ENCODE measurements at regions not wholly inside any gene's neighbourhood (a gene's known extent, or its start where the extent isn't known, plus 50 kb on each side); places are given as distances from the start of the nearest gene placed in this dataset.
"Not testable (repeated sequence)": the region's sequence is repeated elsewhere in the genome, so short reads cannot be mapped to it uniquely, and the experiment has no call there.

DNA sequence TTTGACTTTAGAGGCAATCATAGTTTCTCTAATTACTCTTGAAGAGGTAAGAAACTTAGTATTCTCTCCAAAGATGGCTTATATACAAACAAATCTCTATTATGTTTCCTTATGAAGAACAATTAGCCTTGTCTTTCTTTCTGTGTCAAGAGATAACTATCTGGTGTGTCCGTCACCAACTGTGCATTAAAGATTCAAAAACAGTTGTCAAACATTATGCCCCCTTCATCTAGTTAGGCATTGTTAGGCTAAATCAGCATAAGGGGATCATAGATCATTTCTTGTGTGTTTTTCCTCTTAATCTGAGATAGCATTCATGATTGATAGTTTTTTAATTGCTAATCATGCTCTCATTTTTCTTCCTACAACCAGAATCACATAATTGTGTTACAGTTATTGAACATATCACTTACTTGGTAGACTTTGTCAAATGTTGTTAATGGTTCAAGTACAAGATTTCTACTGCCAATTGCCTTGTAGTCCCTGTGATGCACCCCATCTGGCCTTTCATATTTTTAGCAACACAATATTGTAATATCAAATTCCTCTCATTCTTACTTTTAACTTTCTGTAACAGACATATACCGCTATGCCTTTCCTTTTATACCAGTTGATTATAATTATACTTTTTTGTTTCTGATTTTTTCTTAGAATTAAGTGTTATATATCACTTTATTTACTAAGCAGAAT lies 612.7 kb downstream of the SLITRK6 start:
- H3K27me3 Mint-ChIP-seq, result no peaks in the 10 kb centered on the region
- H3K27ac Mint-ChIP-seq, result no peak overlapping the region
- no peaks in the 10 kb centered on the region for H3K4me1 Mint-ChIP-seq
- peaks cover 10% of the 10 kb centered on the region for H3K9me3 Mint-ChIP-seq
- DNase-seq, result no peak
- no peak for ATAC-seq
- H3K36me3 Mint-ChIP-seq (ENCODE audit: low read depth), result no peaks in the 10 kb centered on the region
- no peak overlapping the region for H3K4me3 Mint-ChIP-seq

DNA sequence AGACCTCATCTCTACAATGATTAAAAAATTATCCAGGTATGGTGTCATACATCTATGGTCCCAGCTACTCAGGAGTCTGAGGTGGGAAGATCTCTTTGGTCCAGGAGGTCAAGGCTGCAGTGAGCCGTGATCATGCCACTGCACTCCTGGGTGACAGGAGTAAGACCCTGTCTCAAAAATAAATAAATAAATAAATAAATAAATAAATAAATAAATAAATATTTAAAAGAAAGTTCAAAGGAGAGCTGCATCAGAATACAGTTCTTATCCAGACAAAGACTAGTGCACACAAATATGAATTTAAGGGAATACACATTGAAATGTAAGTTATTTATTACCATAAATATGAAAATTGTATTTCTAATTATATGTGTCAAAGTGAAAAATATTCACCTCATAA lies 624.9 kb downstream of the SLITRK6 start:
- no peaks in the 10 kb centered on the region for H3K27me3 Mint-ChIP-seq
- no peaks in the 10 kb centered on the region for H3K4me1 Mint-ChIP-seq
- H3K27ac Mint-ChIP-seq, result no peak overlapping the region
- ATAC-seq (no peak), DNase-seq (no peak)
- H3K36me3 Mint-ChIP-seq (ENCODE audit: low read depth), result no peaks in the 10 kb centered on the region
- no peak overlapping the region for H3K4me3 Mint-ChIP-seq
- H3K9me3 Mint-ChIP-seq, result peaks cover 21% of the 10 kb centered on the region

- DNase-seq (no peak), ATAC-seq (no peak)
- Mint-ChIP-seq H3K27ac (no peak overlapping the region), H3K4me1 (no peaks in the 10 kb centered on the region), H3K9me3 (peaks cover 8% of the 10 kb centered on the region), H3K4me3 (no peak overlapping the region), H3K36me3 (ENCODE audit: low read depth) (no peaks in the 10 kb centered on the region), H3K27me3 (no peaks in the 10 kb centered on the region)
Observed at GRCh38 chr13:85170372-85170771, 628.8 kb downstream of the SLITRK6 start.

DNA sequence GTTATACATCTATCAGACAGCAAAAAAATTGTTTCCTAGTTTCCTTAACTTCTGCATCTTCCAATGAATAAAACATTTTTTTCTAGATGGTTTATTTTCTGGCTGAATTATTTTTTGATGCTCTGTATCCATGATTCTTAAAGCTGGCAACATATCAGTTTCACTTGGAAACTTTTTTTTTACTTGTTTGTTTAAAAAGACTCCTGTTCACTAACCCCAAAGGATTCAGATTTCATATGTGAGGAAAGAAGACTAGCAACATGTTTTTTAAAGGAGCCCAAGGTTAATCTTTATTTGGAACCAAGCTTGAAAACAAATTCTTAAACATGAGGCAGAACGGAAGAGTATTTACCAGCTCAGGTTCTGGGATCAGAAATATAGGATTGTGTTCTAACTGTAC lies 632.3 kb downstream of the SLITRK6 start:
- H3K9me3 Mint-ChIP-seq, result peaks cover 14% of the 10 kb centered on the region
- H3K4me1 Mint-ChIP-seq, result no peaks in the 10 kb centered on the region
- ATAC-seq, result no peak
- no peak for DNase-seq
- H3K27me3 Mint-ChIP-seq, result no peaks in the 10 kb centered on the region
- H3K36me3 Mint-ChIP-seq (ENCODE audit: low read depth), result no peaks in the 10 kb centered on the region
- H3K4me3 Mint-ChIP-seq, result no peak overlapping the region
- no peak overlapping the region for H3K27ac Mint-ChIP-seq

- DNase-seq, result no peak
- Mint-ChIP-seq H3K36me3 (ENCODE audit: low read depth) (no peaks in the 10 kb centered on the region), H3K9me3 (peaks cover 14% of the 10 kb centered on the region), H3K27me3 (no peaks in the 10 kb centered on the region), H3K27ac (no peak overlapping the region), H3K4me1 (no peaks in the 10 kb centered on the region), H3K4me3 (no peak overlapping the region)
- ATAC-seq, result no peak
Observed at GRCh38 chr13:85163063-85163462, 636.2 kb downstream of the SLITRK6 start.

DNA sequence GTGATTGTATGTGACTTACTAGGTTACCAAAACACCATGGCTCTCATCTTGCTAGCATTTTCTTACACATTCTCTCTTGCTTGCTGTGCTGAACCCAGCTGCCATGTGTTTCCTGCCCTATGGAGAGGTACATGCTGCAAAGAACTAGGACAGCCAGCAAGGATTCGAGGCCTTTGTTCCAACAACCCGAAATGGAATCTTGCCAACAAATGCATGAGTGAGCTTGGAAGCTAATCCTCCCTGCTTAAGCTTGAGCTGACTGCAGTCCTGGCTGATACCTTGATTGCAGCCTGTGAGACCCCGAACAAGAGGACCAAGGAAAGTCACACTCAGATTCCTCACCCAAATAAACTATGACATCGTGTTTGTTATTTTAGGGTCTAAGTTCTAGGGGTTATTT lies 651.2 kb downstream of the SLITRK6 start:
- H3K27me3 Mint-ChIP-seq, result no peaks in the 10 kb centered on the region
- H3K36me3 Mint-ChIP-seq (ENCODE audit: low read depth), result no peaks in the 10 kb centered on the region
- peaks cover 2% of the 10 kb centered on the region for H3K9me3 Mint-ChIP-seq
- H3K4me1 Mint-ChIP-seq, result no peaks in the 10 kb centered on the region
- no peak for ATAC-seq
- no peak overlapping the region for H3K4me3 Mint-ChIP-seq
- no peak overlapping the region for H3K27ac Mint-ChIP-seq
- no peak for DNase-seq

DNA sequence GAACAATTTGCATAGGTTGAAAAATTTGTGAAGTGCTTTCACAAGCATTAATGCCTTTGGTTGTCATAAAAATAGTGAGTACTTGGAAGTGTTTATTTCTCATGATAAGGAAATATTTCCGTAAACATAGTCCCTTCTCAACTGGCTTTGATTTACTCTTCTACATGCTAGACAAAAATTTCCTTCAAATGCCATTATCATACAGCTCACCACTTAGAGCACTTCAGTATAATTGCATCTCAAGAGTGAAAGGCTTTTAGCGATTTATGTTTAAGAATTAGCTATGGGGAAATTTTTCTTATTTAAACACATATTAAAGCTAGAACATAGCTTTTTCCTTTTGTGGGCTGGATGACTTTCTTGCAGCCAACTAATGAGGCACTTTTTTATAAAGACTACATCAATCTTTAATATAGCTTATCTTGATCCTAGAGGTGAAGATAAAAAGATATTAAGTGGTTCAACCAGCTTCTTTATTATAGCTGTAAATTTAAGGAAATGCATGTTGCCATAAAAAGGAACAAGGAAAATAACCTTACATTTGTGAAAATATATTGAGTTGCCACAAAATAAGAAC lies 656.8 kb downstream of the SLITRK6 start:
- no peak for DNase-seq
- no peak for ATAC-seq
- Mint-ChIP-seq H3K4me3 (no peak overlapping the region), H3K36me3 (ENCODE audit: low read depth) (no peaks in the 10 kb centered on the region), H3K9me3 (no peaks in the 10 kb centered on the region), H3K27me3 (no peaks in the 10 kb centered on the region), H3K4me1 (no peaks in the 10 kb centered on the region), H3K27ac (no peak overlapping the region)

- Mint-ChIP-seq H3K27ac (no peak overlapping the region), H3K4me1 (no peaks in the 10 kb centered on the region)
Observed at GRCh38 chr13:85141401-85141800, 657.8 kb downstream of the SLITRK6 start.

GRCh38 chr13:85140192-85140591 lies 659.0 kb downstream of the SLITRK6 start:
- Mint-ChIP-seq H3K27ac (no peak overlapping the region), H3K36me3 (ENCODE audit: low read depth) (no peaks in the 10 kb centered on the region)

More at GRCh38 chr13:85141401-85141800, 657.8 kb downstream of the SLITRK6 start:
- H3K27me3 Mint-ChIP-seq, result no peaks in the 10 kb centered on the region
- ATAC-seq, result no peak
- H3K4me3 Mint-ChIP-seq, result no peak overlapping the region
- H3K36me3 Mint-ChIP-seq (ENCODE audit: low read depth), result no peaks in the 10 kb centered on the region
- H3K9me3 Mint-ChIP-seq, result no peaks in the 10 kb centered on the region
- DNase-seq, result no peak

GRCh38 chr13:85137516-85137915 lies 661.7 kb downstream of the SLITRK6 start:
- Mint-ChIP-seq H3K9me3 (peaks cover 2% of the 10 kb centered on the region), H3K4me1 (no peaks in the 10 kb centered on the region), H3K27ac (no peak overlapping the region), H3K36me3 (ENCODE audit: low read depth) (no peaks in the 10 kb centered on the region), H3K4me3 (no peak overlapping the region), H3K27me3 (no peaks in the 10 kb centered on the region)
- ATAC-seq, result no peak
- no peak for DNase-seq

More at GRCh38 chr13:85140192-85140591, 659.0 kb downstream of the SLITRK6 start:
- DNase-seq (no peak), ATAC-seq (no peak)
- Mint-ChIP-seq H3K9me3 (no peaks in the 10 kb centered on the region), H3K4me3 (no peak overlapping the region), H3K27me3 (no peaks in the 10 kb centered on the region), H3K4me1 (no peaks in the 10 kb centered on the region)

GRCh38 chr13:85132986-85133385 lies 666.2 kb downstream of the SLITRK6 start:
- Mint-ChIP-seq H3K4me1 (no peaks in the 10 kb centered on the region), H3K27me3 (no peaks in the 10 kb centered on the region), H3K36me3 (ENCODE audit: low read depth) (no peaks in the 10 kb centered on the region), H3K9me3 (peaks cover 12% of the 10 kb centered on the region), H3K27ac (no peak overlapping the region), H3K4me3 (no peak overlapping the region)
- DNase-seq, result no peak
- ATAC-seq, result no peak

DNA sequence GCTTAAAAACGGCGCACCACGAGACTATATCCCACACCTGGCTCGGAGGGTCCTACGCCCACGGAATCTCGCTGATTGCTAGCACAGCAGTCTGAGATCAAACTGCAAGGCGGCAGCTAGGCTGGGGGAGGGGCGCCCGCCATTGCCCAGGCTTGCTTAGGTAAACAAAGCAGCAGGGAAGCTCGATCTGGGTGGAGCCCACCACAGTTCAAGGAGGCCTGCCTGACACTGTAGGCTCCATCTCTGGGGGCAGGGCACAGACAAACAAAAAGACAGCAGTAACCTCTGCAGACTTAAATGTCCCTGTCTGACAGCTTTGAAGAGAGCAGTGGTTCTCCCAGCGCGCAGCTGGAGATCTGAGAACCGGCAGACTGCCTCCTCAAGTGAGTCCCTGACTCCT lies 675.7 kb downstream of the SLITRK6 start:
- H3K27ac Mint-ChIP-seq; H3K9me3 Mint-ChIP-seq; DNase-seq; ATAC-seq; H3K4me3 Mint-ChIP-seq; H3K36me3 Mint-ChIP-seq (ENCODE audit: low read depth); H3K4me1 Mint-ChIP-seq; H3K27me3 Mint-ChIP-seq: not testable (repeated sequence)

DNA sequence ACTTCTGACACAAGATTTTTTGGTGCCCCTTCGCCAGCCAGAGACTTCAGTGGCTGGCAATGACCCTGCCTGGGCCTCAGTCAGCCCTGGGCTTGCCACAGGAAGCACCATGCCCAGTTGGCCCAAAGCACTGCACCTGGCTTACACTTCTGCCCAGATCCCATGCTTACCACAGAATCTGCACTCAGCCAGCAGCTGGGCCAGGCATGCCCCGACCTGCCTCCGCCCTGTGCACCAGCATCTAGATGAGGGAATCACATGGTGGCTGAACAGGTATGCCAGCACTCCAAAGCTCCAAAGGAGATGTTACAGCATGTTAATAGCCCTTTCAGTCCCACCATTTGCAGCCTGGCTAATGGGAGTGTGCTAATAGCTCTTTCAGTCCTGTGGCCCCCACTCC lies 690.9 kb downstream of the SLITRK6 start:
- no peak overlapping the region for H3K27ac Mint-ChIP-seq
- no peaks in the 10 kb centered on the region for H3K36me3 Mint-ChIP-seq (ENCODE audit: low read depth)
- peaks cover 6% of the 10 kb centered on the region for H3K9me3 Mint-ChIP-seq
- H3K4me3 Mint-ChIP-seq, result no peak overlapping the region
- no peak for ATAC-seq
- H3K27me3 Mint-ChIP-seq, result no peaks in the 10 kb centered on the region
- no peaks in the 10 kb centered on the region for H3K4me1 Mint-ChIP-seq
- no peak for DNase-seq

GRCh38 chr13:85099245-85099644 lies 700.0 kb downstream of the SLITRK6 start:
- no peak for DNase-seq

DNA sequence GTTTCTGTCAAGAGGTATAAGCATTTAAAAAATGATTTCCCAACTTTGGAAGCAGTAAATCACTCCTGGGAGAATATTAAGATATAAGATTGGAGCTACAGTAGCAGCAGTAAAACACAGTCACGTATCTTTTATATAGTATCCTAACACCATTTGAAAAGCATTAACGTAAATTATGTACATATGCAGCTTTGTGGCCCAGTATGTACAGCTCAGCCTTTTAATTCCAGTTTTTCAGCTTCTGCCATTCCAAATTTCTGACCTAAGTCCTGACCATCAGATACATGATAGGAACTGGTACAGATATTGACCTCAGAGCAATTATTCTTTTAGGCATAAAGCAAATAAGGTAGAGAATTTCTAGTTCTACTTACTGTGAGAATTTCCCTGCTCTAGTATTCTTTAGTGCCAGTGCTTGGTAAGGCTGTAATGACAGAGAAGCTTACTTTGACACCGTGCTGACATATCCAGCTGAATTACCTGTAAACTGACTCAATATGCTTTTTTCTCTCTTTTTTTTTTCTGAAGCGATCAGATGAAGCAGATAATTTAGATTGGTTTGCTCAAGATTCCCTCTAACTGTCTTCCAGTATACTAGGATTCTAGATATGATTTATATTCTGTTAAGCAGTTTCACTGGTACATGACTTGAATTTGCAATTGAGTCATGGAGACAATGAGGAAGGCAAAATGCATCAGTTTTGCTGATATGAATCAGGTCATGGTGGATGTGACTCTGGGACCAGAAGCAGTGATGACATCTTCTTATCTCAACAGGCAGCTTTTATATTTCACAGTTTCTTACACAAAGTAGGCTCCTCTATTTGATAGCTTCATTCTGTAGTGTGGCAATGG lies 703.6 kb downstream of the SLITRK6 start:
- Mint-ChIP-seq H3K27ac (no peak overlapping the region), H3K9me3 (peaks cover 16% of the 10 kb centered on the region), H3K4me1 (no peaks in the 10 kb centered on the region), H3K27me3 (no peaks in the 10 kb centered on the region), H3K4me3 (no peak overlapping the region), H3K36me3 (ENCODE audit: low read depth) (no peaks in the 10 kb centered on the region)
- no peak for DNase-seq
- ATAC-seq, result no peak

More at GRCh38 chr13:85099245-85099644, 700.0 kb downstream of the SLITRK6 start:
- no peaks in the 10 kb centered on the region for H3K36me3 Mint-ChIP-seq (ENCODE audit: low read depth)
- H3K9me3 Mint-ChIP-seq, result peaks cover 23% of the 10 kb centered on the region
- no peak overlapping the region for H3K4me3 Mint-ChIP-seq
- no peak overlapping the region for H3K27ac Mint-ChIP-seq
- no peak for ATAC-seq
- H3K27me3 Mint-ChIP-seq, result no peaks in the 10 kb centered on the region
- H3K4me1 Mint-ChIP-seq, result no peaks in the 10 kb centered on the region
